Smooth muscle cell (in vitro differentiated cells): ENCODE measurements at regions not wholly inside any gene's neighbourhood (a gene's known extent, or its start where the extent isn't known, plus 50 kb on each side); places are given as distances from the start of the nearest gene placed in this dataset.

Source experiments
- DNase-seq: peaks from one replicate; lab custom pipeline; 2025; ENCODE audit not compliant: unreplicated experiment; lab: John Stamatoyannopoulos, UW
- H2AFZ ChIP-seq: fragments of 200-600 bp; sonication (generic); 2 replicates; pipeline ENCODE4 v1.6.0; 2016; ENCODE audit warnings: antibody characterized with exemption, low read depth, mild to moderate bottlenecking
- H3F3A ChIP-seq: fragments of 200-600 bp; sonication (generic); 2 replicates; pipeline ENCODE4 v1.6.0; 2017; ENCODE audit warnings: antibody characterized with exemption, low read depth
- H3K27ac ChIP-seq: fragments of 200-600 bp; sonication (generic); 2 replicates; pipeline ENCODE4 v1.5.1; 2016; ENCODE audit warnings: low read depth, mild to moderate bottlenecking
- H3K27me3 ChIP-seq: fragments of 200-600 bp; sonication (generic); 2 replicates; pipeline ENCODE4 v1.6.1; 2016; ENCODE audit warnings: low read depth, mild to moderate bottlenecking
- H3K36me3 ChIP-seq: fragments of 200-600 bp; sonication (generic); 2 replicates; pipeline ENCODE4 v1.5.1; 2016; ENCODE audit warnings: low read depth
- H3K4me1 ChIP-seq: fragments of 200-600 bp; sonication (generic); 2 replicates; pipeline ENCODE4 v1.5.1; 2016; ENCODE audit warnings: low read depth
- H3K4me2 ChIP-seq: fragments of 200-600 bp; sonication (generic); 2 replicates; pipeline ENCODE4 v1.6.0; 2016; ENCODE audit warnings: mild to moderate bottlenecking
- H3K4me3 ChIP-seq: fragments of 200-600 bp; sonication (generic); 2 replicates; pipeline ENCODE4 v1.5.1; 2016; ENCODE audit warnings: mild to moderate bottlenecking
- H3K79me2 ChIP-seq: fragments of 200-600 bp; sonication (generic); 2 replicates; pipeline ENCODE4 v1.6.0; 2016; ENCODE audit warnings: low read depth, mild to moderate bottlenecking
- H3K9ac ChIP-seq: fragments of 200-600 bp; sonication (generic); 2 replicates; pipeline ENCODE4 v1.6.0; 2016; ENCODE audit warnings: low read depth
- H3K9me3 ChIP-seq: fragments of 200-600 bp; sonication (generic); replicated peaks from 2 replicates; pipeline ENCODE4 v1.5.1; 2016; ENCODE audit warnings: low read depth
- H4K20me1 ChIP-seq: fragments of 200-600 bp; sonication (generic); 2 replicates; pipeline ENCODE4 v1.6.0; 2016; ENCODE audit warnings: low read depth
- CTCF ChIP-seq: fragments of 200-600 bp; sonication (generic); IDR thresholded peaks from 2 replicates; pipeline ENCODE4 v1.5.1; 2017; ENCODE audit warnings: borderline replicate concordance, mild to moderate bottlenecking, antibody characterized with exemption; ENCODE audit not compliant: insufficient read depth, poor library complexity, severe bottlenecking
- WGBS: methylation state at CpG from one replicate; pipeline ENCODE4 v1.1.7; 2016; ENCODE audit warnings: low lambda C conversion rate; 5-methylcytosine and 5-hydroxymethylcytosine counted together

GRCh38 chr7:110568388-110568787 lies 522.5 kb upstream of the LRRN3 start:
- Histone ChIP-seq H3K4me3 (no peak overlapping the region), H3F3A (no peaks in the 10 kb centered on the region), H3K9me3 (no peaks in the 10 kb centered on the region), H3K9ac (no peak overlapping the region), H3K36me3 (no peaks in the 10 kb centered on the region), H3K4me2 (no peak overlapping the region), H3K27me3 (no peaks in the 10 kb centered on the region), H3K27ac (no peak overlapping the region), H4K20me1 (no peaks in the 10 kb centered on the region), H2AFZ (no peak overlapping the region), H3K79me2 (no peaks in the 10 kb centered on the region), H3K4me1 (no peaks in the 10 kb centered on the region)
- 94% methylated on average over 3 of the region's 3 CpGs for WGBS
- TF ChIP-seq CTCF = no peak
- DNase-seq = no peak

GRCh38 chr7:110568932-110569331 lies 522.0 kb upstream of the LRRN3 start:
- no peak for TF ChIP-seq CTCF
- H3K9ac ChIP-seq = no peak overlapping the region
- WGBS = 90% methylated on average over 6 of the region's 6 CpGs

GRCh38 chr7:110569486-110570205 lies 521.3 kb upstream of the LRRN3 start:
- Histone ChIP-seq H3F3A (no peaks in the 10 kb centered on the region), H3K79me2 (no peaks in the 10 kb centered on the region), H3K4me1 (no peaks in the 10 kb centered on the region), H3K9me3 (no peaks in the 10 kb centered on the region), H3K4me3 (no peak overlapping the region), H3K4me2 (no peak overlapping the region), H3K36me3 (no peaks in the 10 kb centered on the region), H2AFZ (peak overlapping the region; percentile 67), H4K20me1 (no peaks in the 10 kb centered on the region), H3K27ac (no peak overlapping the region), H3K9ac (no peak overlapping the region), H3K27me3 (no peaks in the 10 kb centered on the region)
- WGBS = 79% methylated on average over 6 of the region's 6 CpGs
- no peak for DNase-seq
- TF ChIP-seq CTCF = no peak

More at GRCh38 chr7:110568932-110569331, 522.0 kb upstream of the LRRN3 start:
- DNase-seq = no peak
- Histone ChIP-seq H3K4me3 (no peak overlapping the region), H3K9me3 (no peaks in the 10 kb centered on the region), H3K27ac (no peak overlapping the region), H3K36me3 (no peaks in the 10 kb centered on the region), H3F3A (no peaks in the 10 kb centered on the region), H3K27me3 (no peaks in the 10 kb centered on the region), H2AFZ (no peak overlapping the region), H3K4me2 (no peak overlapping the region), H3K79me2 (no peaks in the 10 kb centered on the region), H4K20me1 (no peaks in the 10 kb centered on the region), H3K4me1 (no peaks in the 10 kb centered on the region)
